ENCODE measurements at regions not wholly inside any gene's neighbourhood (a gene's known extent, or its start where the extent isn't known, plus 50 kb on each side); places are given as distances from the start of the nearest gene placed in this dataset.

- in situ Hi-C loops (cut with HindIII; ENCODE audit: low pct_unique_long_range_greater_than_20kb, low sequenced_read_pairs) = no loop called here
- DNase-seq (ENCODE audit: low read depth) = no peak
These were observed 353.9 kb downstream of the TFEC start for GRCh38 chr7:115676707-115677106.

- in situ Hi-C loops (cut with HindIII; ENCODE audit: low pct_unique_long_range_greater_than_20kb, low sequenced_read_pairs) = no loop called here
- DNase-seq (ENCODE audit: low read depth) = peak; percentile 79
These were observed 354.5 kb downstream of the TFEC start for GRCh38 chr7:115676080-115676479.

- DNase-seq (ENCODE audit: low read depth) = no peak
- in situ Hi-C loops (cut with HindIII; ENCODE audit: low pct_unique_long_range_greater_than_20kb, low sequenced_read_pairs) = no loop called here
These were observed 356.0 kb downstream of the TFEC start for GRCh38 chr7:115674467-115675024.

GRCh38 chr7:115672024-115672423 lies 358.5 kb downstream of the TFEC start:
- no peak for DNase-seq (ENCODE audit: low read depth)
- in situ Hi-C loops (cut with HindIII; ENCODE audit: low pct_unique_long_range_greater_than_20kb, low sequenced_read_pairs) = no loop called here

- in situ Hi-C loops (cut with HindIII; ENCODE audit: low pct_unique_long_range_greater_than_20kb, low sequenced_read_pairs) = no loop called here
- DNase-seq (ENCODE audit: low read depth) = no peak
These were observed 367.9 kb downstream of the TFEC start for GRCh38 chr7:115662676-115663075.

- in situ Hi-C loops (cut with HindIII; ENCODE audit: low pct_unique_long_range_greater_than_20kb, low sequenced_read_pairs) = no loop called here
- DNase-seq (ENCODE audit: low read depth) = no peak
These were observed 368.4 kb downstream of the TFEC start for GRCh38 chr7:115662120-115662519.

- in situ Hi-C loops (cut with HindIII; ENCODE audit: low pct_unique_long_range_greater_than_20kb, low sequenced_read_pairs) = no loop called here
- DNase-seq (ENCODE audit: low read depth) = no peak
These were observed 372.3 kb downstream of the TFEC start for GRCh38 chr7:115658223-115658622.

- peak; percentile 75 for DNase-seq (ENCODE audit: low read depth)
- in situ Hi-C loops (cut with HindIII; ENCODE audit: low pct_unique_long_range_greater_than_20kb, low sequenced_read_pairs) = no loop called here
These were observed 376.0 kb downstream of the TFEC start for GRCh38 chr7:115654384-115655214.

GRCh38 chr7:115649429-115649828 lies 381.1 kb downstream of the TFEC start:
- DNase-seq (ENCODE audit: low read depth) = no peak
- in situ Hi-C loops (cut with HindIII; ENCODE audit: low pct_unique_long_range_greater_than_20kb, low sequenced_read_pairs) = no loop called here

GRCh38 chr7:115647712-115648111 lies 382.9 kb downstream of the TFEC start:
- no peak for DNase-seq (ENCODE audit: low read depth)
- in situ Hi-C loops (cut with HindIII; ENCODE audit: low pct_unique_long_range_greater_than_20kb, low sequenced_read_pairs) = no loop called here

GRCh38 chr7:115642194-115642593 lies 388.4 kb downstream of the TFEC start:
- in situ Hi-C loops (cut with HindIII; ENCODE audit: low pct_unique_long_range_greater_than_20kb, low sequenced_read_pairs) = no loop called here
- no peak for DNase-seq (ENCODE audit: low read depth)

GRCh38 chr7:115638853-115639252 lies 391.7 kb downstream of the TFEC start:
- in situ Hi-C loops (cut with HindIII; ENCODE audit: low pct_unique_long_range_greater_than_20kb, low sequenced_read_pairs) = no loop called here

GRCh38 chr7:115637128-115637527 lies 393.4 kb downstream of the TFEC start:
- no peak for DNase-seq (ENCODE audit: low read depth)
- in situ Hi-C loops (cut with HindIII; ENCODE audit: low pct_unique_long_range_greater_than_20kb, low sequenced_read_pairs) = no loop called here

More at GRCh38 chr7:115638853-115639252, 391.7 kb downstream of the TFEC start:
- no peak for DNase-seq (ENCODE audit: low read depth)

- DNase-seq (ENCODE audit: low read depth) = no peak
- in situ Hi-C loops (cut with HindIII; ENCODE audit: low pct_unique_long_range_greater_than_20kb, low sequenced_read_pairs) = no loop called here
These were observed 394.7 kb downstream of the TFEC start for GRCh38 chr7:115635876-115636275.

- no peak for DNase-seq (ENCODE audit: low read depth)
- in situ Hi-C loops (cut with HindIII; ENCODE audit: low pct_unique_long_range_greater_than_20kb, low sequenced_read_pairs) = no loop called here
These were observed 395.2 kb downstream of the TFEC start for GRCh38 chr7:115635376-115635775.

GRCh38 chr7:115634633-115635032 lies 395.9 kb downstream of the TFEC start:
- no peak for DNase-seq (ENCODE audit: low read depth)

GRCh38 chr7:115632636-115633035 lies 397.9 kb downstream of the TFEC start:
- DNase-seq (ENCODE audit: low read depth) = no peak
- in situ Hi-C loops (cut with HindIII; ENCODE audit: low pct_unique_long_range_greater_than_20kb, low sequenced_read_pairs) = no loop called here

More at GRCh38 chr7:115634633-115635032, 395.9 kb downstream of the TFEC start:
- in situ Hi-C loops (cut with HindIII; ENCODE audit: low pct_unique_long_range_greater_than_20kb, low sequenced_read_pairs) = no loop called here

- in situ Hi-C loops (cut with HindIII; ENCODE audit: low pct_unique_long_range_greater_than_20kb, low sequenced_read_pairs) = no loop called here
- DNase-seq (ENCODE audit: low read depth) = no peak
These were observed 398.8 kb downstream of the TFEC start for GRCh38 chr7:115631782-115632181.

- in situ Hi-C loops (cut with HindIII; ENCODE audit: low pct_unique_long_range_greater_than_20kb, low sequenced_read_pairs) = no loop called here
- no peak for DNase-seq (ENCODE audit: low read depth)
These were observed 400.5 kb downstream of the TFEC start for GRCh38 chr7:115630049-115630448.

GRCh38 chr7:115618676-115619075 lies 411.9 kb downstream of the TFEC start:
- DNase-seq (ENCODE audit: low read depth) = no peak
- in situ Hi-C loops (cut with HindIII; ENCODE audit: low pct_unique_long_range_greater_than_20kb, low sequenced_read_pairs) = no loop called here
